Astrocyte (in vitro differentiated cells and primary cell): ENCODE measurements at regions not wholly inside any gene's neighbourhood (a gene's known extent, or its start where the extent isn't known, plus 50 kb on each side); places are given as distances from the start of the nearest gene placed in this dataset.
"Not testable (repeated sequence)": the region's sequence is repeated elsewhere in the genome, so short reads cannot be mapped to it uniquely, and the experiment has no call there.

Experiments
- EZH2 ChIP-seq: IDR thresholded peaks from 2 replicates; pipeline ENCODE4 v1.6.1; 2012; ENCODE audit warnings: mild to moderate bottlenecking, low read length, inconsistent platforms; ENCODE audit not compliant: insufficient read depth
- TF ChIP-seq, protein P1 (sequence below): IDR thresholded peaks from 2 replicates; pipeline ENCODE4 v1.5.1; 2011; ENCODE audit warnings: low read depth, mild to moderate bottlenecking, inconsistent platforms, low read length, moderate library complexity; ENCODE audit not compliant: insufficient read depth

- TF ChIP-seq, protein P1, sequence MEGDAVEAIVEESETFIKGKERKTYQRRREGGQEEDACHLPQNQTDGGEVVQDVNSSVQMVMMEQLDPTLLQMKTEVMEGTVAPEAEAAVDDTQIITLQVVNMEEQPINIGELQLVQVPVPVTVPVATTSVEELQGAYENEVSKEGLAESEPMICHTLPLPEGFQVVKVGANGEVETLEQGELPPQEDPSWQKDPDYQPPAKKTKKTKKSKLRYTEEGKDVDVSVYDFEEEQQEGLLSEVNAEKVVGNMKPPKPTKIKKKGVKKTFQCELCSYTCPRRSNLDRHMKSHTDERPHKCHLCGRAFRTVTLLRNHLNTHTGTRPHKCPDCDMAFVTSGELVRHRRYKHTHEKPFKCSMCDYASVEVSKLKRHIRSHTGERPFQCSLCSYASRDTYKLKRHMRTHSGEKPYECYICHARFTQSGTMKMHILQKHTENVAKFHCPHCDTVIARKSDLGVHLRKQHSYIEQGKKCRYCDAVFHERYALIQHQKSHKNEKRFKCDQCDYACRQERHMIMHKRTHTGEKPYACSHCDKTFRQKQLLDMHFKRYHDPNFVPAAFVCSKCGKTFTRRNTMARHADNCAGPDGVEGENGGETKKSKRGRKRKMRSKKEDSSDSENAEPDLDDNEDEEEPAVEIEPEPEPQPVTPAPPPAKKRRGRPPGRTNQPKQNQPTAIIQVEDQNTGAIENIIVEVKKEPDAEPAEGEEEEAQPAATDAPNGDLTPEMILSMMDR: not testable (repeated sequence)
- not testable (repeated sequence) for TF ChIP-seq EZH2
These were observed 75.1 kb upstream of the ZSCAN2 start for GRCh38 chr15:84525491-84526344.
